Lung (tissue), 11 donors: ENCODE measurements at regions not wholly inside any gene's neighbourhood (a gene's known extent, or its start where the extent isn't known, plus 50 kb on each side); places are given as distances from the start of the nearest gene placed in this dataset.
A peak's percentile ranks its signal among the peaks of the same experiment; 100 is the strongest.

Source experiments
- ATAC-seq: fragments of 200-7000 bp; cut with Tn5 transposase; one replicate; pipeline ENCODE4 v1.9.1; 2020; ENCODE audit warnings: moderate number of reproducible peaks; ENCODE audit not compliant: insufficient read depth, low FRiP score
- DNase-seq, 3 donors: peaks; one replicate each; pipeline ENCODE4 v3.0.0-alpha.2; 2013 to 2017
- H3K27ac ChIP-seq, 2 donors: one replicate each; pipeline ENCODE4 v1.5.1; 2013; ENCODE audit warnings: mild to moderate bottlenecking in 2 of 2, moderate library complexity in 2 of 2, control low read depth in 1 of 2, inconsistent platforms in 1 of 2, low read depth in 1 of 2, low read length in 1 of 2
- H3K27me3 ChIP-seq, 3 donors: one replicate each; pipeline ENCODE4 v1.5.1; 2013; ENCODE audit warnings: low read length in 2 of 3; ENCODE audit not compliant: control insufficient read depth in 3 of 3, insufficient read depth in 3 of 3
- H3K36me3 ChIP-seq, 4 donors: one replicate each; pipeline ENCODE4 v1.5.1; 2013; ENCODE audit warnings: low read length in 4 of 4, mild to moderate bottlenecking in 1 of 4, moderate library complexity in 1 of 4; ENCODE audit not compliant: control insufficient read depth in 4 of 4, insufficient read depth in 4 of 4
- H3K4me1 ChIP-seq, 5 donors: one replicate each; pipeline ENCODE4 v1.5.1; 2013; ENCODE audit warnings: low read length in 5 of 5, mild to moderate bottlenecking in 2 of 5, moderate library complexity in 1 of 5; ENCODE audit not compliant: control insufficient read depth in 5 of 5, insufficient read depth in 5 of 5
- H3K4me3 ChIP-seq: one replicate; pipeline ENCODE4 v1.5.1; 2013; ENCODE audit warnings: mild to moderate bottlenecking, control low read depth, moderate library complexity
- H3K9ac ChIP-seq, 2 donors: one replicate each; pipeline ENCODE4 v1.5.1; 2013; ENCODE audit warnings: low read length in 2 of 2, control low read depth in 1 of 2; ENCODE audit not compliant: insufficient read depth in 1 of 2
- H3K9me3 ChIP-seq, 4 donors: one replicate each; pipeline ENCODE4 v1.5.1; 2013; ENCODE audit warnings: low read length in 3 of 4, mild to moderate bottlenecking in 1 of 4, moderate library complexity in 1 of 4; ENCODE audit not compliant: control insufficient read depth in 4 of 4, insufficient read depth in 3 of 4
- CTCF ChIP-seq: IDR thresholded peaks from 2 replicates; pipeline ENCODE4 v1.5.1; 2012; ENCODE audit warnings: mild to moderate bottlenecking; ENCODE audit errors: control extremely low read depth, extremely low read depth
- WGBS, 2 donors: extraction: QIAGEN DNeasy Blood & Tissue Kit; methylation state at CpG; one replicate each; pipeline ENCODE4 v1.1.7; 2013; 5-methylcytosine and 5-hydroxymethylcytosine counted together
- donor health status: control.
- donor health status: control.
- donor health status: Bipolar disorder and iron deficiency.
- donor health status: healthy.
- donor health status: DM: yes; HTN: yes; CAD: no.

GRCh38 chr2:71858071-71858470, 289.6 kb downstream of the CYP26B1 start:
- no peak overlapping the region for H3K4me3 ChIP-seq
- no peaks in the 10 kb centered on the region for H3K36me3 ChIP-seq
- ATAC-seq (no peak), DNase-seq (peak in 2 of 3 donors; percentile 31 to 51)
- peaks cover 0 to 7% (median 0%) of the 10 kb centered on the region in 4 donors for H3K9me3 ChIP-seq
- peaks cover 0 to 19% (median 0%) of the 10 kb centered on the region in 5 donors for H3K4me1 ChIP-seq
- H3K27me3 ChIP-seq, result peaks cover 0 to under 1% (median 0%) of the 10 kb centered on the region in 3 donors
- TF ChIP-seq CTCF, result no peak
- no peak overlapping the region for H3K27ac ChIP-seq
- no peak overlapping the region for H3K9ac ChIP-seq
- 70 to 72% methylated on average over 4 of the region's 4 CpGs for WGBS, 2 donors

GRCh38 chr2:71857636-71858035, 290.0 kb downstream of the CYP26B1 start:
- WGBS, 2 donors, result 86 to 91% methylated on average over 6 of the region's 6 CpGs
- H3K27me3 ChIP-seq, result peaks cover 0 to 3% (median 0%) of the 10 kb centered on the region in 3 donors
- no peak overlapping the region for H3K4me3 ChIP-seq
- H3K36me3 ChIP-seq, result no peaks in the 10 kb centered on the region
- TF ChIP-seq CTCF, result no peak
- ATAC-seq, result no peak
- H3K4me1 ChIP-seq, result peaks cover 0 to 23% (median 4%) of the 10 kb centered on the region in 5 donors
- no peak overlapping the region for H3K9ac ChIP-seq
- no peak overlapping the region for H3K27ac ChIP-seq
- peaks cover 0 to 7% (median 0%) of the 10 kb centered on the region in 4 donors for H3K9me3 ChIP-seq
- DNase-seq, result no peak

GRCh38 chr2:71856773-71857525, 290.7 kb downstream of the CYP26B1 start:
- DNase-seq (peak in 1 of 3 donors; percentile 35), ATAC-seq (no peak)
- H3K36me3 ChIP-seq, result no peaks in the 10 kb centered on the region
- H3K27ac ChIP-seq, result no peak overlapping the region
- peaks cover 0 to 3% (median 0%) of the 10 kb centered on the region in 3 donors for H3K27me3 ChIP-seq
- TF ChIP-seq CTCF, result no peak
- H3K9ac ChIP-seq, result no peak overlapping the region
- no peak overlapping the region for H3K4me3 ChIP-seq
- peaks cover 0 to 7% (median 0%) of the 10 kb centered on the region in 4 donors for H3K9me3 ChIP-seq
- peaks cover 0 to 28% (median 9%) of the 10 kb centered on the region in 5 donors for H3K4me1 ChIP-seq
- WGBS, 2 donors, result 78 to 81% methylated on average over 10 of the region's 10 CpGs
